ENCODE measurements at regions not wholly inside any gene's neighbourhood (a gene's known extent, or its start where the extent isn't known, plus 50 kb on each side); places are given as distances from the start of the nearest gene placed in this dataset.
"Not testable (repeated sequence)": the region's sequence is repeated elsewhere in the genome, so short reads cannot be mapped to it uniquely, and the experiment has no call there.

DNA sequence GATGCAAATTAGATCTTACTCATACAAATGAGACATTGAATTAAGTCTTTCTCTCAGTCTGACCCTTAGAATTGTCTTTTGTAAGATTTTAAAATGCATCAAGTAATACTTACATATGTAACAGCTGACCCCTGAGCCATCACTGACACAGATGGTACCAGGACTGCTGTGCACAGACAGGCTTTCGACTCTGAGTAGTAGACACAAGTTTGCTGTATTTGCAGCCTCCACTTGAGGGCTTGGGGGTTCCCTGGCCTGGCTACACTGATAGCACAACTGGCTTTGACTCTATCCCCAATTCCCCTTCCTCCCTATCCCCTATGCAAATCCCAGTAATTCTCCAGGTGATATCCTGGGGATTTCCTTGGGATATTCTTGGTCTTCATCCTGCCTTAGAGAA is 200.7 kb downstream of the RPIA start:
- Mint-ChIP-seq H3K36me3 (ENCODE audit: low read depth) (no peaks in the 10 kb centered on the region), H3K27me3 (ENCODE audit: low read depth) (peaks cover 5% of the 10 kb centered on the region), H3K4me1 (ENCODE audit: low read depth) (no peaks in the 10 kb centered on the region), H3K27ac (no peak overlapping the region), H3K9me3 (no peaks in the 10 kb centered on the region), H3K4me3 (no peak overlapping the region)
- no peak for DNase-seq (ENCODE audit: low spot score)

DNA sequence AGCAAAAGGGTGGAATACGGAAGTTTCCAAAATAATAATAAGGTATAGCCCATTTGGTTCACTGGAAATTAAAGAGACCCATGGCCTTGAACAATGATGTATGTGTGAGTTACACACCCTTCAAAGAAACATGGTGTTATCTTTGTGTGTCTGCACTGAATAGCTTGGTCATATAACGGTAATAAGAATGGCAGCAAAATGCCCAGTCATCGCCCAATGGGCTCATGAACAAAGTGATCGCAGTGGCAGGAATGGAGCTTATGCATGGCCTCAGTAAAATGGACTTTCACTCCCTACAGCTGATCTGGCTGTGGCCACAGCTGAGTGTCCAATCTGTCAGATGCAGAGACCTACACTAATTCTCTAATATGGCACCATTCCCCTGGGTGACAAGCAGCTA is 201.3 kb downstream of the RPIA start:
- no peak overlapping the region for H3K4me3 Mint-ChIP-seq
- DNase-seq (ENCODE audit: low spot score), result no peak
- no peak overlapping the region for H3K27ac Mint-ChIP-seq
- peaks cover 5% of the 10 kb centered on the region for H3K27me3 Mint-ChIP-seq (ENCODE audit: low read depth)
- H3K36me3 Mint-ChIP-seq (ENCODE audit: low read depth), result no peaks in the 10 kb centered on the region
- H3K4me1 Mint-ChIP-seq (ENCODE audit: low read depth), result no peaks in the 10 kb centered on the region
- no peaks in the 10 kb centered on the region for H3K9me3 Mint-ChIP-seq

DNA sequence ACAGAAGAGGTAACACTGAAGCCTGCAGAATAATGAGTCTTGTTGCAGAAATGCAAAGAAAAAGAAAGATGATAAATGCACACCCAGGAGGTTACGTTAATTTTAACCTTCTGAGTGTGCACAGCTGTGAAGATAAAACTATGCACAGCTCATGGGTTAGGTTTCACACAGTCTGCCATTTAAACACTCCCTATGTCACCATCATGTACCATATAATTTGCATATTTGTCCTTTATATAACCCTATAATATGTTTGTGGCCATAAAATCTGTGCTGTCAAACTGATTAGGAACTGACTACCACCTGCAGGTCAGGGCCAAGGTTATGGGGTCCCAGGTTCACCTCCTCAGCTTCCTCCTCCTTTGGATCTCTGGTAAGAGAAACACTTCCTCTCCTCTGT is 205.5 kb downstream of the RPIA start:
- no peak for DNase-seq (ENCODE audit: low spot score)
- Mint-ChIP-seq H3K36me3 (ENCODE audit: low read depth) (no peaks in the 10 kb centered on the region), H3K9me3 (no peaks in the 10 kb centered on the region), H3K4me1 (ENCODE audit: low read depth) (no peaks in the 10 kb centered on the region), H3K27ac (no peak overlapping the region), H3K27me3 (ENCODE audit: low read depth) (peaks cover 5% of the 10 kb centered on the region), H3K4me3 (no peak overlapping the region)

- Mint-ChIP-seq H3K4me1 (ENCODE audit: low read depth) (no peaks in the 10 kb centered on the region), H3K9me3 (no peaks in the 10 kb centered on the region), H3K4me3 (no peak overlapping the region), H3K27ac (no peak overlapping the region), H3K36me3 (ENCODE audit: low read depth) (no peaks in the 10 kb centered on the region), H3K27me3 (ENCODE audit: low read depth) (peaks cover 2% of the 10 kb centered on the region)
- DNase-seq (ENCODE audit: low spot score), result no peak
Measured at GRCh38 chr2:88897715-88898114, 206.2 kb downstream of the RPIA start.

GRCh38 chr2:88903749-88904353 is 212.4 kb downstream of the RPIA start:
- peaks cover 4% of the 10 kb centered on the region for H3K27me3 Mint-ChIP-seq (ENCODE audit: low read depth)
- H3K9me3 Mint-ChIP-seq, result no peaks in the 10 kb centered on the region
- no peaks in the 10 kb centered on the region for H3K36me3 Mint-ChIP-seq (ENCODE audit: low read depth)
- no peaks in the 10 kb centered on the region for H3K4me1 Mint-ChIP-seq (ENCODE audit: low read depth)
- no peak overlapping the region for H3K4me3 Mint-ChIP-seq
- no peak for DNase-seq (ENCODE audit: low spot score)
- no peak overlapping the region for H3K27ac Mint-ChIP-seq

GRCh38 chr2:88913280-88913679 is 221.8 kb downstream of the RPIA start:
- Mint-ChIP-seq H3K9me3 (no peaks in the 10 kb centered on the region), H3K4me3 (no peak overlapping the region), H3K4me1 (ENCODE audit: low read depth) (no peaks in the 10 kb centered on the region), H3K27me3 (ENCODE audit: low read depth) (peaks cover 14% of the 10 kb centered on the region), H3K36me3 (ENCODE audit: low read depth) (no peaks in the 10 kb centered on the region), H3K27ac (no peak overlapping the region)
- no peak for DNase-seq (ENCODE audit: low spot score)

GRCh38 chr2:88919087-88919738 is 227.7 kb downstream of the RPIA start:
- H3K27me3 Mint-ChIP-seq (ENCODE audit: low read depth), result peaks cover 10% of the 10 kb centered on the region
- H3K27ac Mint-ChIP-seq, result no peak overlapping the region
- H3K9me3 Mint-ChIP-seq, result no peaks in the 10 kb centered on the region
- H3K36me3 Mint-ChIP-seq (ENCODE audit: low read depth), result no peaks in the 10 kb centered on the region
- H3K4me3 Mint-ChIP-seq, result no peak overlapping the region
- DNase-seq (ENCODE audit: low spot score), result no peak
- no peaks in the 10 kb centered on the region for H3K4me1 Mint-ChIP-seq (ENCODE audit: low read depth)

DNA sequence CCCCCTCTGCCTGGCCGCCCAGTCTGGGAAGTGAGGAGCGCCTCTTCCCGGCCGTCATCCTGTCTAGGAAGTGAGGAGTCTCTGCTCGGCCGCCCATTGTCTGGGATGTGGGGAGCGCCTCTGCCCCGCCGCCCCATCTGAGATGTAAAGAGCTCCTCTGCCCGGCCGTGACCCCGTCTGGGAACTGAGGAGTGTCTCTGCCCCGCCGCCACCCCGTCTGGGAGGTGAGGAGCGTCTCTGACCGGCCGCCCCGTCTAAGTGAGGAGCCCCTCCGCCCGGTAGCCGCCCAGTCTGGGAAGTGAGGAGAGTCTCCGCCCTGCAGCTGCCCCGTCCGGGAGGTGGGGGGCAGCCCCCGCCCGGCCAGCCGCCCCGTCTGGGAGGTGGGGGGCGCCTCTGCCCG is 228.9 kb downstream of the RPIA start:
- H3K9me3 Mint-ChIP-seq; H3K4me1 Mint-ChIP-seq (ENCODE audit: low read depth); H3K4me3 Mint-ChIP-seq; H3K27ac Mint-ChIP-seq; H3K36me3 Mint-ChIP-seq (ENCODE audit: low read depth); DNase-seq (ENCODE audit: low spot score): not testable (repeated sequence)
- H3K27me3 Mint-ChIP-seq (ENCODE audit: low read depth), result peaks cover 10% of the 10 kb centered on the region

GRCh38 chr2:88924533-88924932 is 233.1 kb downstream of the RPIA start:
- no peak for DNase-seq (ENCODE audit: low spot score)
- H3K9me3 Mint-ChIP-seq, result no peaks in the 10 kb centered on the region
- H3K4me1 Mint-ChIP-seq (ENCODE audit: low read depth), result no peaks in the 10 kb centered on the region
- no peak overlapping the region for H3K27ac Mint-ChIP-seq
- no peaks in the 10 kb centered on the region for H3K36me3 Mint-ChIP-seq (ENCODE audit: low read depth)
- H3K27me3 Mint-ChIP-seq (ENCODE audit: low read depth), result peaks cover 8% of the 10 kb centered on the region
- no peak overlapping the region for H3K4me3 Mint-ChIP-seq

DNA sequence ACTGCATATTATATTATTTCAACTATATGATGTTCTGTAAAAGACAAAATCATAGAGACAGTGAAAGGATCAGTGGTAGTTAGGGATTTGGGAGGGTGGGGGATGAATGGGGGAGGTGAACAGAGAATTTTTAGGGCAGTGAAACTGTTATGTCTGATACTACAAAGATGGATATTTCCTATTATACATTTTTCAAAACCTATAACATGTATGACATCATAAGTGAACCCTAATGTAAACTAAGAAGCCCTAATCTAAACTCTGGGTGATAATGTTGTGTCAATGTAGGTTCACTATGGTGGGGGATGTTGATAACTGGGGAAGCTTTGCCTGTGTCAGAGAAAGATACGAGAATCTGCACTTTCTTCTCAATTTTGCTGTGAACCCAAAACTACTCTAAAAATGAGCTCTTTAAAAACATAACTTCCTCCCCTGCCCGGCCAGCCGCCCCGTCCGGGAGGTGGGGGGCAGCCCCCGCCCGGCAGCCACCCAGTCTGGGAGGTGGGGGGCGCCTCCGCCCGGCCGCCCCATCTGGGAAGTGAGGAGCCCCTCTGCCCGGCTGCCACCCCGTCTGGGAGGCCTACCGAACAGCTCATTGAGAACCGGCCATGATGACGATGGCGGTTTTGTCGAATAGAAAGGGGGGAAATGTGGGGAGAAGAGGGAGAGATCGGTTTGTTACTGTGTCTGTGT is 234.4 kb downstream of the RPIA start:
- Mint-ChIP-seq H3K4me1 (ENCODE audit: low read depth) (no peaks in the 10 kb centered on the region), H3K4me3 (no peak overlapping the region), H3K27me3 (ENCODE audit: low read depth) (peaks cover 8% of the 10 kb centered on the region), H3K27ac (no peak overlapping the region), H3K36me3 (ENCODE audit: low read depth) (no peaks in the 10 kb centered on the region), H3K9me3 (no peaks in the 10 kb centered on the region)
- DNase-seq (ENCODE audit: low spot score), result no peak

GRCh38 chr2:88927128-88927527 is 235.7 kb downstream of the RPIA start:
- Mint-ChIP-seq H3K9me3 (no peaks in the 10 kb centered on the region), H3K36me3 (ENCODE audit: low read depth) (no peaks in the 10 kb centered on the region), H3K27ac (no peak overlapping the region), H3K4me3 (no peak overlapping the region), H3K27me3 (ENCODE audit: low read depth) (peaks cover 5% of the 10 kb centered on the region), H3K4me1 (ENCODE audit: low read depth) (no peaks in the 10 kb centered on the region)
- no peak for DNase-seq (ENCODE audit: low spot score)

DNA sequence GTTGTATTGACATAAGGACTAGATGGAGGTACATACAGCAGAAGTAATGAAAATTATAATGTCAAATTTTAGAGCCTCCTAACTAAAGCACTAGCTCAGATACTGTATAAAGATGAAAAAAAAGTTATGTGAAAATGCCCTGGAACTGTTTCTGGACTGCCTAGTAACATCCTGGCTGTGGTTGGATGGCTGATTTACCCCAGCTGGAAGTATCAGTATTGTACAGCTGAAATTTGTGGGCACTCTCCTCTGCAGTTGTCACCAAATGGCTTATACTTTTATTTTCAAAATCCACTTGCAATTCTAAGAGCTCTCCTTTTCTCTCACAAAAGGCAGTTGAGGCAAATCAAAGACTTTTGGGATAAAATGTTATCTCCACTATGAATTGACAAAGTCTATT is 239.2 kb downstream of the RPIA start:
- Mint-ChIP-seq H3K27ac (no peak overlapping the region), H3K27me3 (ENCODE audit: low read depth) (no peaks in the 10 kb centered on the region), H3K4me1 (ENCODE audit: low read depth) (no peaks in the 10 kb centered on the region), H3K4me3 (no peak overlapping the region), H3K36me3 (ENCODE audit: low read depth) (no peaks in the 10 kb centered on the region), H3K9me3 (no peaks in the 10 kb centered on the region)
- DNase-seq (ENCODE audit: low spot score), result no peak

- H3K27ac Mint-ChIP-seq, result no peak overlapping the region
- H3K4me3 Mint-ChIP-seq, result no peak overlapping the region
- H3K27me3 Mint-ChIP-seq (ENCODE audit: low read depth), result no peaks in the 10 kb centered on the region
- DNase-seq (ENCODE audit: low spot score), result no peak
- no peaks in the 10 kb centered on the region for H3K4me1 Mint-ChIP-seq (ENCODE audit: low read depth)
- H3K36me3 Mint-ChIP-seq (ENCODE audit: low read depth), result no peaks in the 10 kb centered on the region
- H3K9me3 Mint-ChIP-seq, result no peaks in the 10 kb centered on the region
Measured at GRCh38 chr2:88932686-88933085, 241.2 kb downstream of the RPIA start.

GRCh38 chr2:88933091-88933490 is 241.6 kb downstream of the RPIA start:
- Mint-ChIP-seq H3K9me3 (no peaks in the 10 kb centered on the region), H3K27me3 (ENCODE audit: low read depth) (no peaks in the 10 kb centered on the region), H3K4me3 (no peak overlapping the region), H3K36me3 (ENCODE audit: low read depth) (no peaks in the 10 kb centered on the region), H3K4me1 (ENCODE audit: low read depth) (no peaks in the 10 kb centered on the region), H3K27ac (no peak overlapping the region)
- no peak for DNase-seq (ENCODE audit: low spot score)

Measured in T-helper 2 cell treated with Interferon-gamma antibody and Interleukin-4, amounts not matched to agents 5 μg/mL and 100 μg/mL, for 36 hours (primary cell).